ENCODE measurements at regions not wholly inside any gene's neighbourhood (a gene's known extent, or its start where the extent isn't known, plus 50 kb on each side); places are given as distances from the start of the nearest gene placed in this dataset.

GRCh38 chr2:238710787-238711186 lies 137.1 kb upstream of the TWIST2 start:
- Histone ChIP-seq H3K27ac (ENCODE audit: low read length) (no peak overlapping the region), H3K27me3 (ENCODE audit: insufficient read depth, low read length, poor library complexity) (peaks cover 2% of the 10 kb centered on the region), H3K4me3 (ENCODE audit: low read depth in 1 of 2, low read length in 2 of 2) (no peak overlapping the region), H3K4me2 (ENCODE audit: insufficient read depth, low read length) (no peak overlapping the region), H4K20me1 (ENCODE audit: insufficient read depth, low read length) (no peaks in the 10 kb centered on the region), H3K36me3 (ENCODE audit: insufficient read depth, low read length) (no peaks in the 10 kb centered on the region), H3K9ac (ENCODE audit: low read depth, low read length) (no peak overlapping the region), H3K79me2 (ENCODE audit: insufficient read depth, low read length) (no peaks in the 10 kb centered on the region), H3K4me1 (ENCODE audit: insufficient read depth, low read length) (no peaks in the 10 kb centered on the region), H2AFZ (ENCODE audit: low read depth, low read length) (no peak overlapping the region), H3K9me3 (ENCODE audit: insufficient read depth, low read length, severe bottlenecking) (no peaks in the 10 kb centered on the region)
- DNase-seq (no peak), ATAC-seq (ENCODE audit: insufficient read depth, low read depth) (no peak)
- TF ChIP-seq CTCF (IDR thresholded peaks at IDR 0.05; ENCODE audit: borderline replicate concordance, extremely low read depth, low read length, poor library complexity, severe bottlenecking) (no peak), EZH2 (IDR thresholded peaks at IDR 0.05; ENCODE audit: borderline replicate concordance, low read depth, low read length, severe bottlenecking) (no peak)

GRCh38 chr2:238711346-238711745 lies 136.5 kb upstream of the TWIST2 start:
- Histone ChIP-seq H3K9me3 (ENCODE audit: insufficient read depth, low read length, severe bottlenecking) (no peaks in the 10 kb centered on the region), H3K4me1 (ENCODE audit: insufficient read depth, low read length) (no peaks in the 10 kb centered on the region), H3K79me2 (ENCODE audit: insufficient read depth, low read length) (no peaks in the 10 kb centered on the region), H3K4me3 (ENCODE audit: low read depth in 1 of 2, low read length in 2 of 2) (no peak overlapping the region), H3K27me3 (ENCODE audit: insufficient read depth, low read length, poor library complexity) (peaks cover 2% of the 10 kb centered on the region), H2AFZ (ENCODE audit: low read depth, low read length) (no peak overlapping the region), H3K9ac (ENCODE audit: low read depth, low read length) (no peak overlapping the region), H3K4me2 (ENCODE audit: insufficient read depth, low read length) (no peak overlapping the region), H4K20me1 (ENCODE audit: insufficient read depth, low read length) (no peaks in the 10 kb centered on the region), H3K36me3 (ENCODE audit: insufficient read depth, low read length) (no peaks in the 10 kb centered on the region), H3K27ac (ENCODE audit: low read length) (no peak overlapping the region)
- no peak for TF ChIP-seq EZH2 (IDR thresholded peaks at IDR 0.05; ENCODE audit: borderline replicate concordance, low read depth, low read length, severe bottlenecking)
- TF ChIP-seq CTCF (IDR thresholded peaks at IDR 0.05; ENCODE audit: borderline replicate concordance, extremely low read depth, low read length, poor library complexity, severe bottlenecking): no peak
- DNase-seq (no peak), ATAC-seq (ENCODE audit: insufficient read depth, low read depth) (no peak)

GRCh38 chr2:238712011-238712410 lies 135.9 kb upstream of the TWIST2 start:
- no peak overlapping the region for H3K27ac ChIP-seq (ENCODE audit: low read length)
- no peak overlapping the region for H2AFZ ChIP-seq (ENCODE audit: low read depth, low read length)
- no peak overlapping the region for H3K4me2 ChIP-seq (ENCODE audit: insufficient read depth, low read length)

More at GRCh38 chr2:238712011-238712410, 135.9 kb upstream of the TWIST2 start:
- Histone ChIP-seq H3K4me3 (ENCODE audit: low read depth in 1 of 2, low read length in 2 of 2) (no peak overlapping the region), H4K20me1 (ENCODE audit: insufficient read depth, low read length) (no peaks in the 10 kb centered on the region; the same call in 1 of the 2 replicates), H3K36me3 (ENCODE audit: insufficient read depth, low read length) (no peaks in the 10 kb centered on the region), H3K27me3 (ENCODE audit: insufficient read depth, low read length, poor library complexity) (peaks cover 2% of the 10 kb centered on the region), H3K9me3 (ENCODE audit: insufficient read depth, low read length, severe bottlenecking) (no peaks in the 10 kb centered on the region), H3K79me2 (ENCODE audit: insufficient read depth, low read length) (no peaks in the 10 kb centered on the region), H3K4me1 (ENCODE audit: insufficient read depth, low read length) (no peaks in the 10 kb centered on the region), H3K9ac (ENCODE audit: low read depth, low read length) (no peak overlapping the region)
- DNase-seq (no peak), ATAC-seq (ENCODE audit: insufficient read depth, low read depth) (no peak)
- TF ChIP-seq CTCF (IDR thresholded peaks at IDR 0.05; ENCODE audit: borderline replicate concordance, extremely low read depth, low read length, poor library complexity, severe bottlenecking) (no peak), EZH2 (IDR thresholded peaks at IDR 0.05; ENCODE audit: borderline replicate concordance, low read depth, low read length, severe bottlenecking) (no peak)

Measured in DND-41 (cell line).